ENCODE measurements at regions not wholly inside any gene's neighbourhood (a gene's known extent, or its start where the extent isn't known, plus 50 kb on each side); places are given as distances from the start of the nearest gene placed in this dataset.

- Histone ChIP-seq H3K27ac (ENCODE audit: low read depth, low read length) (no peak overlapping the region), H3K27me3 (ENCODE audit: control insufficient read depth, insufficient read depth, low read length) (no peaks in the 10 kb centered on the region; the same call in 1 of the 2 replicates), H3K4me3 (ENCODE audit: low read depth, low read length) (no peak overlapping the region), H3K36me3 (ENCODE audit: control insufficient read depth, insufficient read depth, low read length) (no peaks in the 10 kb centered on the region), H3K4me1 (ENCODE audit: control insufficient read depth, insufficient read depth, low read length) (peaks cover 5% of the 10 kb centered on the region; the same call in 1 of the 2 replicates), H3K9me3 (ENCODE audit: control insufficient read depth, insufficient read depth, low read length) (no peaks in the 10 kb centered on the region), H3K9ac (ENCODE audit: low read depth, low read length) (no peak overlapping the region)
These were observed 141.4 kb downstream of the OGFRL1 start for GRCh38 chr6:71430018-71430417.

GRCh38 chr6:71433441-71433840, 144.8 kb downstream of the OGFRL1 start:
- Histone ChIP-seq H3K4me3 (ENCODE audit: low read depth, low read length) (no peak overlapping the region), H3K9ac (ENCODE audit: low read depth, low read length) (no peak overlapping the region), H3K9me3 (ENCODE audit: control insufficient read depth, insufficient read depth, low read length) (no peaks in the 10 kb centered on the region), H3K27ac (ENCODE audit: low read depth, low read length) (no peak overlapping the region), H3K36me3 (ENCODE audit: control insufficient read depth, insufficient read depth, low read length) (no peaks in the 10 kb centered on the region), H3K4me1 (ENCODE audit: control insufficient read depth, insufficient read depth, low read length) (peaks cover 5% of the 10 kb centered on the region; the same call in 1 of the 2 replicates), H3K27me3 (ENCODE audit: control insufficient read depth, insufficient read depth, low read length) (no peaks in the 10 kb centered on the region)

- Histone ChIP-seq H3K4me1 (ENCODE audit: control insufficient read depth, insufficient read depth, low read length) (no peaks in the 10 kb centered on the region; the same call in 1 of the 2 replicates), H3K4me3 (ENCODE audit: low read depth, low read length) (no peak overlapping the region), H3K9ac (ENCODE audit: low read depth, low read length) (no peak overlapping the region), H3K27me3 (ENCODE audit: control insufficient read depth, insufficient read depth, low read length) (no peaks in the 10 kb centered on the region), H3K27ac (ENCODE audit: low read depth, low read length) (no peak overlapping the region), H3K36me3 (ENCODE audit: control insufficient read depth, insufficient read depth, low read length) (no peaks in the 10 kb centered on the region), H3K9me3 (ENCODE audit: control insufficient read depth, insufficient read depth, low read length) (no peaks in the 10 kb centered on the region)
These were observed 155.6 kb downstream of the OGFRL1 start for GRCh38 chr6:71444222-71444621.

- H3K27me3 ChIP-seq (ENCODE audit: control insufficient read depth, insufficient read depth, low read length), result no peaks in the 10 kb centered on the region
- no peak overlapping the region for H3K27ac ChIP-seq (ENCODE audit: low read depth, low read length)
- no peak overlapping the region for H3K9ac ChIP-seq (ENCODE audit: low read depth, low read length)
- no peaks in the 10 kb centered on the region; the same call in 1 of the 2 replicates for H3K4me1 ChIP-seq (ENCODE audit: control insufficient read depth, insufficient read depth, low read length)
- H3K4me3 ChIP-seq (ENCODE audit: low read depth, low read length), result no peak overlapping the region
- no peaks in the 10 kb centered on the region for H3K9me3 ChIP-seq (ENCODE audit: control insufficient read depth, insufficient read depth, low read length)
- H3K36me3 ChIP-seq (ENCODE audit: control insufficient read depth, insufficient read depth, low read length), result no peaks in the 10 kb centered on the region
These were observed 157.4 kb downstream of the OGFRL1 start for GRCh38 chr6:71446057-71446456.

GRCh38 chr6:71446470-71446869, 157.9 kb downstream of the OGFRL1 start:
- Histone ChIP-seq H3K4me1 (ENCODE audit: control insufficient read depth, insufficient read depth, low read length) (no peaks in the 10 kb centered on the region; the same call in 1 of the 2 replicates), H3K4me3 (ENCODE audit: low read depth, low read length) (no peak overlapping the region), H3K27me3 (ENCODE audit: control insufficient read depth, insufficient read depth, low read length) (no peaks in the 10 kb centered on the region), H3K36me3 (ENCODE audit: control insufficient read depth, insufficient read depth, low read length) (no peaks in the 10 kb centered on the region), H3K9ac (ENCODE audit: low read depth, low read length) (no peak overlapping the region), H3K9me3 (ENCODE audit: control insufficient read depth, insufficient read depth, low read length) (no peaks in the 10 kb centered on the region), H3K27ac (ENCODE audit: low read depth, low read length) (no peak overlapping the region)

- Histone ChIP-seq H3K9ac (ENCODE audit: low read depth, low read length) (no peak overlapping the region), H3K4me3 (ENCODE audit: low read depth, low read length) (no peak overlapping the region), H3K9me3 (ENCODE audit: control insufficient read depth, insufficient read depth, low read length) (no peaks in the 10 kb centered on the region), H3K27me3 (ENCODE audit: control insufficient read depth, insufficient read depth, low read length) (no peaks in the 10 kb centered on the region), H3K4me1 (ENCODE audit: control insufficient read depth, insufficient read depth, low read length) (no peaks in the 10 kb centered on the region), H3K27ac (ENCODE audit: low read depth, low read length) (no peak overlapping the region), H3K36me3 (ENCODE audit: control insufficient read depth, insufficient read depth, low read length) (no peaks in the 10 kb centered on the region)
These were observed 164.2 kb downstream of the OGFRL1 start for GRCh38 chr6:71452697-71453370.

GRCh38 chr6:71453371-71453706, 164.7 kb downstream of the OGFRL1 start:
- Histone ChIP-seq H3K4me3 (ENCODE audit: low read depth, low read length) (no peak overlapping the region), H3K27ac (ENCODE audit: low read depth, low read length) (no peak overlapping the region), H3K36me3 (ENCODE audit: control insufficient read depth, insufficient read depth, low read length) (no peaks in the 10 kb centered on the region), H3K4me1 (ENCODE audit: control insufficient read depth, insufficient read depth, low read length) (no peaks in the 10 kb centered on the region), H3K27me3 (ENCODE audit: control insufficient read depth, insufficient read depth, low read length) (no peaks in the 10 kb centered on the region), H3K9me3 (ENCODE audit: control insufficient read depth, insufficient read depth, low read length) (no peaks in the 10 kb centered on the region), H3K9ac (ENCODE audit: low read depth, low read length) (no peak overlapping the region)

GRCh38 chr6:71454056-71454455, 165.4 kb downstream of the OGFRL1 start:
- Histone ChIP-seq H3K27ac (ENCODE audit: low read depth, low read length) (no peak overlapping the region), H3K27me3 (ENCODE audit: control insufficient read depth, insufficient read depth, low read length) (no peaks in the 10 kb centered on the region), H3K9ac (ENCODE audit: low read depth, low read length) (no peak overlapping the region), H3K4me3 (ENCODE audit: low read depth, low read length) (no peak overlapping the region), H3K9me3 (ENCODE audit: control insufficient read depth, insufficient read depth, low read length) (no peaks in the 10 kb centered on the region), H3K36me3 (ENCODE audit: control insufficient read depth, insufficient read depth, low read length) (no peaks in the 10 kb centered on the region), H3K4me1 (ENCODE audit: control insufficient read depth, insufficient read depth, low read length) (no peaks in the 10 kb centered on the region)

GRCh38 chr6:71457929-71458328, 169.3 kb downstream of the OGFRL1 start:
- H3K4me1 ChIP-seq (ENCODE audit: control insufficient read depth, insufficient read depth, low read length), result no peaks in the 10 kb centered on the region
- no peak overlapping the region for H3K4me3 ChIP-seq (ENCODE audit: low read depth, low read length)
- no peaks in the 10 kb centered on the region for H3K9me3 ChIP-seq (ENCODE audit: control insufficient read depth, insufficient read depth, low read length)
- no peaks in the 10 kb centered on the region for H3K27me3 ChIP-seq (ENCODE audit: control insufficient read depth, insufficient read depth, low read length)
- H3K9ac ChIP-seq (ENCODE audit: low read depth, low read length), result no peak overlapping the region
- H3K27ac ChIP-seq (ENCODE audit: low read depth, low read length), result no peak overlapping the region
- H3K36me3 ChIP-seq (ENCODE audit: control insufficient read depth, insufficient read depth, low read length), result no peaks in the 10 kb centered on the region

GRCh38 chr6:71459162-71459561, 170.6 kb downstream of the OGFRL1 start:
- Histone ChIP-seq H3K9me3 (ENCODE audit: control insufficient read depth, insufficient read depth, low read length) (no peaks in the 10 kb centered on the region), H3K9ac (ENCODE audit: low read depth, low read length) (no peak overlapping the region), H3K4me3 (ENCODE audit: low read depth, low read length) (no peak overlapping the region), H3K27me3 (ENCODE audit: control insufficient read depth, insufficient read depth, low read length) (no peaks in the 10 kb centered on the region), H3K36me3 (ENCODE audit: control insufficient read depth, insufficient read depth, low read length) (no peaks in the 10 kb centered on the region), H3K4me1 (ENCODE audit: control insufficient read depth, insufficient read depth, low read length) (no peaks in the 10 kb centered on the region), H3K27ac (ENCODE audit: low read depth, low read length) (no peak overlapping the region)

GRCh38 chr6:71460933-71461332, 172.3 kb downstream of the OGFRL1 start:
- Histone ChIP-seq H3K27me3 (ENCODE audit: control insufficient read depth, insufficient read depth, low read length) (no peaks in the 10 kb centered on the region), H3K36me3 (ENCODE audit: control insufficient read depth, insufficient read depth, low read length) (no peaks in the 10 kb centered on the region), H3K27ac (ENCODE audit: low read depth, low read length) (no peak overlapping the region), H3K9ac (ENCODE audit: low read depth, low read length) (no peak overlapping the region), H3K4me3 (ENCODE audit: low read depth, low read length) (no peak overlapping the region), H3K4me1 (ENCODE audit: control insufficient read depth, insufficient read depth, low read length) (no peaks in the 10 kb centered on the region), H3K9me3 (ENCODE audit: control insufficient read depth, insufficient read depth, low read length) (peaks cover 2% of the 10 kb centered on the region; the same call in 1 of the 2 replicates)
